Right forelimb (tissue), 1 donor: ENCODE measurements at regions not wholly inside any gene's neighbourhood (a gene's known extent, or its start where the extent isn't known, plus 50 kb on each side); places are given as distances from the start of the nearest gene placed in this dataset.
A peak's percentile ranks its signal among the peaks of the same experiment; 100 is the strongest.
"Not testable (repeated sequence)": the region's sequence is repeated elsewhere in the genome, so short reads cannot be mapped to it uniquely, and the experiment has no call there.

ENCODE experiments used
- DNase-seq: peaks from one replicate; pipeline ENCODE4 v3.0.0-alpha.2; 2018

DNA sequence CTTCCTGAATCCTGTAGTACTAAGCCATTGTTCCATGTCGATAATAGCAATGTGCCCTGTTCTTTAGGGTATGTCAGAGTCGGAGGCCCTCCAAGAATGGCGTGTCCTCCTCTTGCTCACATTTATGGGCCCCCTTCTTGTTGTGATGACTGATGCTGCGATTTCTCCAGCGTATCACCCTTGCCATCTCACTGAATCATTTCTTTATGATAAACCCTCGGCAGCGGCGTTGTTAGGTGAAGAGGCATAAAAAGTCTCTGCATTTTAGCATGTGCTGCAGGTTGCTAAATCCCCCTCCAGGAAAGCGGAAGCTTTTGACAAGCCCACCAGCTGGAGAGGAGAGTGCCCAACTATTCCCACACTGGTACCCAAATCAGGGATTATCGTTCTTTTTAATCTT, 1045.3 kb downstream of the BRD1 start:
- DNase-seq, result no peak

DNA sequence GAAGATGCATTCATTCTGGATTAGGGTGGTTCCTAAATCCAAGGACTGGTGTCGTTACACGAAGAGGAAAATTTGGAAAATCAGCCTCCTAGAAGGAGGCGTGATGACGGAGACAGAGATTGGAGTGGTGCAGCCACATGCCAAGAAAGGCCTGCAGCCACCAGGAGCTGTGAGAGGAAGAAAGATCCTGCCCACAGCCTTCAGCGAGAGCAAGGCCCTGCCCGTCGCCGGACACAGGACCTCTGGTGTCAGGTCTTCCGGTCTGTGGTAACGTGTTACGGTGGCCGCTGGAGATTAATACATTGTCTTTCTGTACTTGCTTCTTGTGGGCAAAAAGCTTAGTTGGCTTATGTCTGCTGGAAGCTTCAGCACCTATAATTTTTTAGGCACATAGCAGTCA, 1045.8 kb downstream of the BRD1 start:
- no peak for DNase-seq

DNA sequence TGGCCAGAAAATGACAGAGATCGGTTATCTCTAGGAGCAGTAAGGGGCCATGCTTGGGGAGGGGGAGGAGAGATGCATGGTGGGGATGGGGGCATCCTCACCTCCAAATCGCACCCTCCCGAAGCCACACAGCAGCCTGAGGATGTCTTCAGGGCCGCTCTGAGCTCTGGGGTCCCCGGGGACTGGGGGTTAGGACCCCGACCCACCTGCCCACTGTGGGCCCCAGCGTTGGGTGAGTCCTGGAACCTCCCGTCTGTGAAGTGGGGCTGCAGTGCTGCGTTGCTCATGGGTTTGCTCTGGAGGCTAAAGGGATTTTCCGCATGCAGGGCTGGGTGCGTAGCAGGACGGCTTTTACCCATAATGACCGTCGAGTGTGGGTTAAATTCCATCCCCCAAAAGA, 1046.3 kb downstream of the BRD1 start:
- DNase-seq, result no peak

DNA sequence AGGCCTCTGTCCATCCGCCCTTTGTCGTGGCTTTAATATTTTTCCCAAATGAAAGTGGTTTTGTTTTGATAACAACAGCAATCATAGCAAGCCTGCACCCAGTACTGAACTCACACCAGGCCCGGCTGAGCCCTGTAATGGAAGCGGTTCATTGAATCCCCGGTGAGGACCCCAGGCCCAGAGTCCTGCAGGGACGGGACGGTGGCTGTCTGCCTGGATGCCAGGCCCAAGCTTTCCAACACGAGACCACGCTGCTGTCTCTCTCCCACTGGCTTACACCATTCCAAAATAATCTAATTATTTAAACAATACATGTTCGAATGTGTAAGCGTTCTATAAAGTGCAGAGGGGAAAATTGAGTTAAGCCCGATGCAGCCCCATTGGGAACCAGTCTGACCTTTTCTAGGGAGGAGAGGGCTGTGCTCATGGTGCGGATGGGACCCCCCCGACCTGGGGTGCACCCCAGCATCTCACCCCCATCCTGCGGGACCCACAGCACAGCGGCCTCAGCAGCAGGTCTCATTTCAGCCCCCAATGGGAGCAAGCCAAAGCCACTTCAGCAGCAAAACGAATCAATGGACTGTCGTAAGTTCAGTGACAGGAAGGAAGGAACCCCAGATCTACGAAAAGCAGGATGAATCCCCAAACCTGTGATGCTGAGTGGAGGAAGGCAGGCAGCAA, 1046.9 kb downstream of the BRD1 start:
- no peak for DNase-seq

DNA sequence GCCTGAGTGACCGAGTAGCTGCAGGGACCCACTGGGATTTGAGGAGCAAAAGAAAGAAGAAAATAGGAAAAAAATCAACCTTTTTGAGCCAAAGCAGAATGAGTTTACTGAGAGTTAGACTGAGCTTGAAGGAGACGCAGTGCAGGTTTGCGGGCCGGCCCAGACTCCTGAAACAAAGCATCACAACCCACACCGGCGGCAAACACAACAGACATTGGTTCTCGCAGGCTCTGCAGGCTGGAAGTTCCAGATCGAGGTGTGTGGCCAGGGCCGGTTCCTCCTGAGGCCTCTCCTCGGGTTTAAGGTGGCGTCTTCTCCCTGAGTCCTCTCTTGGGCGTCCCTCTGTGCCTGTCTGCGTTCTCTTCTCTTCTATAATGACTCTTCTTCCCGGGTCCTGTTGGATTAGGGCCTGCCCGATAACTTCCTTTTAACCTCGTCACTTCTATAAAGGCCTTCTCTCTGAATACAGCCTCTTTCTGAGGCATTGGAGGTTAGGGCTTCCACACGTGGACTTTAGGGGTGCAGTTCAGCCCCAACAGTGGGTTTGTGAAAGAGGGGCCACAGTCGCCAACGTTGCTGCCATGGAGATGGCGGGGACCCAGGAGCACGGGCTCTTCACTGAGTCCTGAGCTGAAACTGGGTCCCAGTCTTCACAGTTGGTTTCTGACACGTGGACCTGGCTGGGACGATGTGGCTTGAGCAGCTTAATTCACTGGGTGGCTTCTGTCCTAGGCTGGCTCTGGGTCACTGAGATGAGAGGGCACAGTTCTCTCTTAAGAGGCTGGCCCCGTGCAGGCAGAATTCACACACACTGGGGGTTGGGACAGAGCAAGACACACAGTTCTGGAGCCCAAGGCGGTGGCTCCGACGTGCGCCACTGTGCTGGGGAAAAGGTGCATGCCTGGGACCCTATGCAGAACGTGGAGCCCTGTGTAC, 1047.7 kb downstream of the BRD1 start:
- no peak for DNase-seq

DNA sequence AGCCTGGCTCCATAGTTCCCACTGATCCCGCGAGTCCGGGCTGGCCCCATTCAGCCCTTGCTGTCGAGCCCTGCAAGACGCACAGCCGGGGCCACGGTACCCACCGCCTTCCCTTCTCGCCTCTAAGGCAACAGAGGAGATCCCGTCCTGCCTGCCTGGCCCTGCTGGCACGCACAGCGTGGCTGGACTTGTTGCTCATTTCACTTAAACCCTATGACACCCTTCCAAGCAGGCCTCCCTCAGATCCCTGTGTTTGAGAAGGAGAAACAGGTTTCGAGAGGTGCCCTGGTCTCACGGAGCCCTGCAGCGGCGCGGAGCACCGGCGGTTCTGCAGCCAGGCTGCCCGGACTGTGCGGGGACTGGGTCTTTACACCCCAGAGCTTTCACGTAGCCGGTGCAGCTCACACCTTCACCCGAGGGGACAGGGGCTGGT, 1048.4 kb downstream of the BRD1 start:
- DNase-seq, result no peak

DNA sequence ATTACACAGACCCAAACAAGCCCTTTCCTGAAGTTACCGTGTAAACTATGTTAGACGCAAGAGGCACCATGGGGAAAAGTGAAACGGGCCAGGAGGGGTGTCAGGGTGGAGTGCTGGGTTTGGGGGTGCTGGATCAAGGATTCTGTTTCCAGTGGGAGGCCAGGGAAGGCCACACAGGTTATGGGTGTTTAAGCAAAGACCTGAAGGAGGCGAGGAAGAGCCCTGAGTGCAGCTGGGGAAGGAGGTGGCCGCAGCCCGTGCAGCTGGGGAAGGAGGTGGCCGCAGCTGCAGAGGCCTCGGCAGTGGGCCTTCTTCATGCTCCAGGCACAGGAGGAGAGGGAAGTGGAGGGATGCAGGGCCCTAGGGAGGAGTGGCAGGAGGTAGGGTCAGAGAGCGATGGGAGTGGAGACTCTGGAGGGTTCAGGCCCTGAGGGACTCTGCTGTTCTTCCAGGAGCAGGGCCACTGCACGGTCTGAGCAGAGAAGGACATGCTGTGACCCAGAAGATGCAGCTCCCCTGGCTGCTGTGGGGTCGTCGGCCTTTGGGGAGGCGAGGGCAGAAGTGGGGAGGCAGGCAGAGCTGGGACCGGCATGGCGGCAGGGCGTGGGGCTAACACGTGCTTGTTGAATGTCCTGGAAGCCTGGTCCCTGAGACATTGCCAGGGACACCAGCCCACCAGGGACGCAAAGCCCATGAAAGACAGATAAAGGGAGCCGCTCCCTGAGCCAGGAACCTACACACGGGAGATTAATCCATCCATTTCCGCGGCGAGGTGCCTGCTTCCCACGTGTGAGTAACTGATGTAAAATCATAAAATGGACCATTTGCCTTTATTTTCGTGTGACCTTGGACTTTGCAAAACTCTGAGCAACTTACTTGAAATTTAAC, 1049.1 kb downstream of the BRD1 start:
- DNase-seq, result no peak

DNA sequence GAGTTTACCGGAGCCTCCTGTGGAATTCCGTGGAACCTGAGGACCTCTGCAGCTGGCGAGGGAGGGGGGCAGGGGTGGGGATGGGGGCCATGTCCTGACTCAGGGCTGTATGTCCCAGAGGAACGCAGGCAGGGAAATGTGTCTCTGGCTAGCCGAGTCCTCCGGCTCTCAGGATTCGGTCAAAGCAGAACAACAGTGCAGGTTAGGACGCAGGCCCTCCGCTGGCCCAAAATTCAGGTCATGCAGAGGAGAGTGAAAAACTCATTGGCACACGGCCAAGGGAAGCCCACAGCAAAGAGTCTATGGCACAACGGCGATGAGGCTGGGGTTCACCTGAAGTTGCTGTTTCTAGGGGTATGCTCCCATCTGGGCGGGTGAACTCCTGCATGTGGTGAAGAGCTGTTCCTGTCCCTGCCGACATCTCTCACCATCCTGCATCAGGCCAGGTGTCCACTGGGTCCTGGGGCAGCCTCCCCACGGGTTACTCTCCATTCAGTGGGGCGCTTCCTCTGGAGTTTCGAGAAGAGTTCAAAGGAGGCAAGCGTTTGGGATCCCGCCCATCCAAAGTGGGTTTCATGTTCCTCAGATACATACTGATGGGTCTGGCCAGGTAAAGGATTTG, 1055.3 kb downstream of the BRD1 start:
- DNase-seq, result no peak

DNA sequence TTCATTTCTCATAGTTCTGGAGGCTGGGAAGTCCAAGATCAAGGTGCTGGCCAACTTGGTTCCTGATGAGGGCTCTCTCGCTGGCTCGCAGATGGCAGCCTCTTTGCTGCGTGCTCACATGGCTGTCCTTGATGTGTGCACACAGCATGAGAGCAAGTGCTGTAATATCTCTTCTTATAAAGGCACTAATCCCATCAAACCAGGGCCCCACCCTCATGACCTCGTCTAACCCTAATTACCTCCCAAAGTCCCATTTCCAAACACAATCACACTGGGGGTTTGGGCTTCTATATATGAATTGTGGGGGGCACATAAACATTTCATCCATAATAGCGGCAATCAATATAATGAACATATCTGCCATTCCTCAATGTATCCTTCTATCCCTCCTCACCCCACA, 1062.1 kb downstream of the BRD1 start:
- DNase-seq, result no peak

DNA sequence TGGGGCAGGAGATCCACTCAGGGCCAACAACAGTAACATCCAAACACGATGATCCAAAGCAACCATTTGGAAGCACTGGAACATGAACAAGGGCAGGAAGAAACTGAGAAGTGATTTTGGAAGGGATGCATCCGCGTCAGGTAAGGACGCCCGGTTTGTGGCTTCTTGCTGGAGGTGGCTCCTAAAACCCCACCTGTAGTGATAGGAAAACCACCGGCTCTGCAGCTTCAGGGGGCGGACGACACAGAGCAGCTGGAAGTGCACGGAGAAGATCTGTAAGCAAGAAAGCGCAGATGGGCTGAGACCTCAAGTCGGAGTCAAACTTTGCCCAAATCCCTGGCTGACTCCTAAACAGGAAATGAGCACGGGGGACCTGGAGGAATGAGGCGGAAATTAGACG, 1066.1 kb downstream of the BRD1 start:
- DNase-seq, result peak; percentile 21

DNA sequence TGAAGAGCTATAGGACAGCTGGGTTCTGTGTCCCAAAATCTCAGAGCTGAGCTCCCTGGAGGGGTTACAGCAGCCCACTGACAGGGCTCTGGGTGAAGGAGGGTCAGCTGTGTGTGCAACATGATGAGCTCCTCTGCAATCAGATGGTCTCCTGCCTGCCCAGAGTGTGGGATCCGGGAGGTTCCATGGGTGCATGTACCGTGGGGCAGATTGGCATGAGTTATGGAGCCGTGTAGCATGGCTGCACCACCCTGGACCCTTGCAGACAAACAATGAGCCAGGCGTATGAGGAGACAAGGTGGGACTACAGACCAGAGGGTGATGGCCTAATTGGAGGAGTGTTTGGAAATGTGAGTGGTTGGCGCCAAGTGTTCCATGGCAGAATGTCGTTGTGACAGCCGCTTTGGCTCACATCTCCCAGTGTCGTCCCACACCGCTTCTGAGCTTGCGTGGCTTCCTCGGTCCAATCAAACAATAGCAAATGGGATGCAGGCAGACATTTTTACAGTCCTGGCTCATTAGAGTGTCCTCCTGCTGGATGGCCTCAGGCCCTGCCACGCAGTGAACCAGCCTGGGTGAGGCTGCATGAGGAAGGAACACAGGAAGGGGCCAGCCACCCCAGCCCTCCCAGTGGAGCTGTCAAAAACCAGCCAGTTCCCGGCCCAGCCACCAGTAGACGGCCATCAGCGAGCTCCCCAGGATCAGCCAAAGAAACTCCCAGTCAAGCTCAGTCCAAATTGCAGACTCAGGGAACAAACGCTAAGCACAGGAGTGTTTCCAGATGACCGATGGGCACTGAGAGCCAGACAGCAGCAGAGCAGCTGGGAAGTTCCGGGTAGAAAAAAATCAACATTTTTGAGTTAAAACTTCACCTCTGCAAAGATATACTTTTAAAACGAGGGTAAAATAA, 1066.9 kb downstream of the BRD1 start:
- peak; percentile 40 for DNase-seq

DNA sequence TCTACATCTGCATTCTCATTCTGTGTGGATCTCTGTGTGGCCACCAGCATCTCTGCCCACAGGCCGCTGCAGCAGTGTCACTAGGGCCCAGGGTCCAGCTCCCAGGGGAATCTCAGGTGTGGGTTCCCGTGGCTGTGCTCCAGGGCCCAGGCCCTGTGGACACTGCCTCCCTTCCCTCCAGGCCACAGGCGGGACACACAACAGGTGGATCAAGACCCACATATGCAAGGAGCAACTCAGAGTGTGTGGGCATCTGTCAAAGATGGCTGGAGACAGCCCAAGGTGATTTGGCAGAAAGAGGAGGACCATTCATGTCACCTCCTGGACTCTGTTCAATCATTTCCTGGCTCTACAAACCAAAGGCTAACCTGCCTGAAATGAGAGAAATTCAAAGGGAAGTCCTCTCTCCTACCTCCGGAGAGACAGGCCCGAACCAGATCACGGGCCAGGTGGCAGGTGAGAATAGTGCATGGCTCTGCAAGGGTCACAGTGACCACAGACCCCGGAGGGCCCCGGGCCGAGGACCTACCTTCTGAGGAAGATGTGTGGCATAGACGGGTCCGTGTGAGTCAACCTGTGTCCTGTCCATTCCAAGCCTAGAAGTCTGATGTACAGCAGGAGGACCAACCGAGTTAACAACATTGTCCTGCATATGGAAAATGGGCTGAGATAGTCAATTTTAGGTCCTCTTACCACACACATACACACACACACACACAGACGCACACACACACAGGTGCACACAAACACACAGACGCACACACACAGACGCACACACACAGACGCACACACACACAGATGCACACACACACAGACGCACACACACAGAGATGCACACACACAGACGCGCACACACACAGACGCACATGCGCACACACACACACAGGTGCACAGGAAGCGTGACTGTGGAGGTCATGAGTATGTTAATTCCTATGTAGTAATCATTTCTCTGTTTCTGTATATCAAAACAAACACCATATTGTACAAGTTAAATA, 1068.5 kb downstream of the BRD1 start:
- peak; percentile 15 for DNase-seq

DNA sequence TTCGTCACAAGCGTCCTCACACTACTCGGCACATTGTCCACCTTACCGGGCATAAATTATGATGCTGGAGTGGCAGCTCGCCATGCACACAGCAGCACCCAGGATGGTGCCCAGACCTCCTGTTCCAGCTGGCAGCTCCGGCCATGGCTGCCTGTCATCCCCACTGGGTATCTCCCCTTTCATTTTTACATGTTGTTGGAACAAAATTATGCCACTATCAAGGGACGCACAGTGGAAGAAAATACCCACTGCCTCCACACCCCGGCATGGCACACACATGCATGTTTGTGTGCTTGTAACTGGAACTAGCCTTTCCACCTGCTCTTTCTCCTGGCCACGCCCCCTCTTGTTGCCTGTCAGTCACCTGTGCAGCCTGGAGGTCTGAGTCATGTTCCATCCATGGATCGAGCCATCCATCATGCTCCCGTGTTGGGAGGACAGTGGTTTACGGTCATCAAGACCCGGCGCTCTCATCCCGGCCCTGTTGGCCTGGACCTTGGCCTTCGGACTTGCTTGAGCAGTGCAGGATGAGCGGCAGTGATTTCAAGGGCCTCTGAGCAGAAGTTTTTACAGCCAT, 1069.6 kb downstream of the BRD1 start:
- peak; percentile 17 for DNase-seq

DNA sequence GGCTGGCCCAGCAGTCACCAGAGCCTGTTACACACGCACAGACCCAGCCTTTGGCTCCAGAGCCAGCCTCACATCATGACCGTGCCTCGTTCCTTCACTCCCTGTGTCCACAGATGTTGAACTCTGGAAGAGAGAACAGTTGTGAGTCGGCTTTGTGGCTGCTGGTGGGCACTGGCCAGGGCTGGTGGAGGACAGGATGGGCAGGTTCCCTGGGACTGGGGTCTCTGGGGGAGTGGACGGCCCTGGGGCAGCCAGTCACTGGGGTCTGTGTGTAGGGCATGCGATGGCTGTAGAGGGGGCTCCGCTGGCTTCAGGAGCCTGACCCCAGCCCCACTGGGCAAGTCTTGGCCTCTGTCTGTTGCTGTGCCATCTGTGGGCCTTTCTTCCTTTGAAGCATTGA, 1070.1 kb downstream of the BRD1 start:
- no peak for DNase-seq

DNA sequence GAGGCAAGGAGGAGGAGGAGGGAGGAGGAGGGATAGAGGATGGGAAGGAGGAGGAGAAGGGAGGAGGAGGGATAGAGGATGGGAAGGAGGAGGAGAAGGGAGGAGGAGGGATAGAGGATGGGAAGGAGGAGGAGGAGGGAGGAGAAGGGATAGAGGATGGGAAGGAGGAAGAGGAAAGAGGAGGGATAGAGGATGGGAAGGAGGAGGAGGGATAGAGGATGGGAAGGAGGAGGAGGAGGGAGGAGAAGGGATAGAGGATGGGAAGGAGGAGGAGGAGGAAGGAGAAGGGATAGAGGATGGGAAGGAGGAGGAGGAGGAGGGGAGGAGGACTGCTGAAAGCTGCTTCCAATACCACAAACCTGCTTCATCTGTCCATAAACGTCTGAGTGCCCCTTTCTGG, 1070.5 kb downstream of the BRD1 start:
- DNase-seq, result not testable (repeated sequence)

DNA sequence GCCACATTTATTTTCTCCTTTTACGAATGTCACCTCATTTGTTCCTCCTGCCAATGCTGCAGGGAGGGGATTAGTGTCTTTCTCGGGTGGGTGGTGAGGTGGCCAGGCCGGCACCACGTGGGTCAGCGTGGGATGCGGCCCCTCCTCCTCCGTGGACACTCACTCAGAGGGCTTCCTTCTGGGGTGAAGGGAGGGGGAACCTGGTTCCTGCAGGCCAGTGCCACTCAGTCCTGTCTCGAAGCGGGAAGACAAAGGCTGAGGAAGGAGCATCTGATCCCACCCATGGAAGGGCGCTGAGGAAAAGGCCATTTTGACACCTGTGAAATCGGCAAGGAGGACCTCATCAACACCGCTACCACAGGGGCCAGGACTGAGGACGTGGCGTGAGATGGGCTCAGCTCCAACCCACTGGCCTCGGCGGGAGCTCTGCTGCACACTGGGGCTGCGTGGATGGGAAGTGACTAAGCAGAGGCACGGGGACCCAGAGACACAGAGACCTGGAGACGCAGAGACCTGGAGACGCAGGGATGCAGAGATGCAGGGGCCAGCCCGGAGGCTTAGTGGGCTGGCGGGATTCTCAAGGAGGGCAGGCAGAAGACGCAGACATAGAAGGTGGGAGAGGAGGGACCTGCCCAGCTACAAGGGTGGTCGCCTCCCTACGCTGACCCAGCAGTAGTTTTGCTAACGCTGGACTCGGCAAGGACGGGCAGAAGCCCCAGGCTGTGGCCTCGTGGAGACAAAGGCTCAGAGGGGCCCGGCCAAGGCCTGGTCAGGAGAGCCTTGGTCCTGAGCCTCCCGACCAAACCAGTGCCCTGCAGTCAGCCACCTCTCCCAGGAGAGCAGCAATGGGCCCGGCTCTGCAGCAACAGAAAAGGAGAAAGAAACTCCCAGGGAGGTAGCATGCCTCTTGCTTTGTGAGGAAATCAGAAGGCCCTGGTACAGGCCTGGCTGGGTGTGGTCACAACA, 1071.2 kb downstream of the BRD1 start:
- DNase-seq, result peak; percentile 35

DNA sequence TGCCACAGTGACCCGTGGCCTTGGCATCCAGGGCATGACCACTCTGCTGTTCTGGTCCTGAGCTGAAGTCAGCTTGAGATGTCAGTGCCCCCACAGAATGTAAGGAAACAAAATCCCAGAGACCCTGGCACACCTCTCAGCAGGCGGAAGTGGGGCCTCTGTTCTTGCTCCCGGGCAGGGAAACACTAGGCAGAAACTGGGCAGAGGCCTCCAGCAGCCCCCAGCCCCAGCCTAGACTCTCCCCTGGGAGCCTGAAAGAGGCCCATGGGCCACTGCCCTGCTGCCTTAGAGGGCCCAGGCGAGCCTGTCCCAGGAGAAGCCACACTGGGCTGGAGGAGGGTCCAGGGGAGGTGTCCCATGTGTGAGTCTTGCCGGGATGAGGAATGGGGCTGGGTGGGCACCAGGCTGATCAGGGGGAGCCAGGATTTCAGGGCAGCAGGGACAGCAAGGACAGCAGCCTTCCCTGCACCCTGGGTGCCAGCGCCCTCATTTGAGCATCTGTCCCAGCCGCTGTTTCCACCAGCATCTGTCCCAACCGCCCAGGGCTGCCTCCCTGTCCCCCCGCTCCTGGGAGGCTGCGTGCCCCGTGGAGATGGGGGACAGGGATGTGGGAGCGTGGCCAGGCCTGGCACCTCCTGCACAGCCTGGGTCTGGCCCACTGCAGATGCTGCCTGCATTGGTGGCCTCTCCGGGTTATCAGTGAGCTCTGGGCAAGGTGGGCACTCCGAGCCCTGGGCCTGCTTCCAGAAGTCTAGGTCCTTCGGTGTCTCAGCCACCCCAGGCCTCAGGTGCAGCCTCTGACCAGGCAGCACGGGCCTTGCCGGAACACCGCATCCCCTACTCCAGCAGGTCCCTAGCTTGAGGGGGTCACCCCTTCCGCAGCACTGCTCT, 1072.4 kb downstream of the BRD1 start:
- DNase-seq, result peak; percentile 30
